ENCODE measurements at regions not wholly inside any gene's neighbourhood (a gene's known extent, or its start where the extent isn't known, plus 50 kb on each side); places are given as distances from the start of the nearest gene placed in this dataset.

DNA sequence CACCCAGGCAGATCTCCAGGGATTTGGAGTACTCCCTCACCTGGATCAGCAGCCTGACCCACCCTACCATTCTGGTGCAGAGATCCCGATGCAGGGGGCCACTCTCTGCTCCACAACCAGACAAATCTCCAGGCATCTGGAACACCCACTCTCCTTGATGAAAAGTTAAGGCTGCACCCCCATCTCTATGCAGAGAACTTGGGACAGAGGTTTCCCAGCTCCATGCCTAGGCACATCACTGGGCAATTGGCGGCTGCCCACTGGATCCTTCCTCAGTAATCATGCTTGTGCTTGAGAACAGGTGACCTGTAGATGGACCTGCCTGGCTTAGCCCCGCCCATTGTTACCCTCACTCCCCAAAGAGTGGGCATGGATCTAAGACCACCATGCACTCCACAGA, 624.9 kb downstream of the CBLN2 start:
- no peak for DNase-seq (ENCODE audit: low read depth in 4 of 4, low spot score in 2 of 4)

DNA sequence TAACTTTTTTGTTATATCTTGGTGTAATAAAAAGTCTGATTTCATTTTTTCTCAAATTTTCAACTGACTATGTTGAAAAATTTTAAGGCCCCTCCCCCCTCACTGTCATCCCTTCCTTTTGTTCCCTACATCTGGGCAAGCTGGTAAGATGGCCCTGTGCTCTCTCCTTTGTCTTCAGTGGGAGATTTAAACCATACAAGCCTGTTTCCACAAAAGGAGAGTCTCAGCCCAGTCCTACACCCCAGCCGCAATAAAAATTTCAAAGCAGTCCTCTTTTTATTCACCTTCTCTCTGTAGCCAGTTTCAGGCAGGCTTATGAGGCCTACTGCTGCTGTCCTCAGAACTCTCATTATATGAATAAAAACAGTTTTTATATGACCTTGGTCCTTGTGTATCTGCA, 630.5 kb downstream of the CBLN2 start:
- DNase-seq (ENCODE audit: low read depth in 4 of 4, low spot score in 2 of 4): no peak

DNA sequence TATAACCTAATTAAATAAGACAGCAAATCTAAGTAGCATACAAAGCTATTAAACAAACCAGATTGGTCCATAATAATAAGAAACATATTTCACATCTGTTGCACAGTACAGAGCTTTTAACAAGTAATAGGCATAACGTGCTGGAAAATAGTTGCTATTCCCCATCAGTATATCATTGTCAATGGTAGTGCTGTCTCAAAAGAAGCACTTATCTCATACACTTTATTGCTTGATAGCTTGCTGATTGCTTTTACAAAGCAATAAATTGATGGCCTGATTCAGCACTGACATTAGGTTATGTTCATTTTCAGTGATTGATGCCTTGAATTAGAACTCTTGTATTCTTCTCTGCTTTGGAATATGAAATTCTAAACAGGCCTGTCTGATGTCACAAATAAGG, 641.7 kb downstream of the CBLN2 start:
- DNase-seq (ENCODE audit: low read depth in 4 of 4, low spot score in 2 of 4): peak in 1 of 4 donors; percentile 17

DNA sequence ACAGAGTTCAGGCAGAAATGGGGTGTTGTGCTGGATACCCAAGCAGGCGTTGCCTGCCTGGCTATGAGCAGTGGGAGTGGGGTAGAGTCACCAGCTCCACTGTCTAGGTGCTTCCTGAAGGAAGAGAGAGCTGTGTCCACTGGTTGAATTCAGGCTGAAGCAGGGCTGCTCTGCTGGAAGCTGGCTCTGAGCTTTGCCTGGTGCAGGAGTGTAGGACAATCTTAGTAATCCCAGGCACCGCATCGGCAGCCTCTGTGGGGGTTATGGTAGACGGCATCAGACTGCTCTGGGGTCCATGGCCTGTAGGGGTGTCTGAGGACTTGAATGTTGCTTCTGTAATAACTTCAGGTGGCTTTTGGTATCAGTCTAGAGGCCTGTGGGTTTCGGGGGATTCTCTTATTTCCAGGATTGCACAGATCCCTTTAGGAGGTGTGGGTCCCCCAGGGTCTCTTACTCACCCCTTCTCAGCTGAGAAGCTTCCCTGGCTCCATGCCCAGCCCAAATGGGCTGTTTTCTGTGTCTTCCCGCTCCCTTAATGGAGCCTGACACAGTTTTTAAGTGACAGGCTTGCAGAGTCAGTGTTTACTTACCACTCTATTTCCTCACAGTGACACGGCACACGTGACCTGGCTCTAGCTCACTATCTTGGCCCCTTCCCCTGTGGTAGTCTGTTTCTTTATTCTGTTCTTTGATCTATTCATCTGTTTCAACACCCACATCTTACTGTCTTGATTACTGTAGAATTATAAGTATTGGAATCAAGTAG, 644.3 kb downstream of the CBLN2 start:
- DNase-seq (ENCODE audit: low read depth in 4 of 4, low spot score in 2 of 4): no peak

DNA sequence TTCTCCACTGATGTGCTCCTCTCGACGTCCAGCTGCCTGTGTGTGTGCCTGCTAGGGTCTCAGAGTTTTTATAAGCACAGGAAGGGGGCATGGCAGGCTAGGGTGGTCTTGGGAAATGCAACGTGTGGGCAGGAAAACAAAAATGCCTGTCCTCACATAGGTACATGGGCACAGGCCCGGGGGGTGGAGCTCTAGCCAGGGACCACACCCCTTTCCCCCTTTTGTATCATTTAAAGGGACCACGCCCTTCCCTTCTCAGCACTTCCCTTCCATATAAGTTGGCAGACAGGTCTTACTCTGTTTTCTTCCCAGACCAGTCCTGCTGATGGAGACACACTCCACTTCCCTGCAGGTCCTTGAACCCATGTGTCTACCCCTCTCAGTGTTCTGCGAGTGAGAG, 645.0 kb downstream of the CBLN2 start:
- DNase-seq (ENCODE audit: low read depth in 4 of 4, low spot score in 2 of 4): no peak

DNA sequence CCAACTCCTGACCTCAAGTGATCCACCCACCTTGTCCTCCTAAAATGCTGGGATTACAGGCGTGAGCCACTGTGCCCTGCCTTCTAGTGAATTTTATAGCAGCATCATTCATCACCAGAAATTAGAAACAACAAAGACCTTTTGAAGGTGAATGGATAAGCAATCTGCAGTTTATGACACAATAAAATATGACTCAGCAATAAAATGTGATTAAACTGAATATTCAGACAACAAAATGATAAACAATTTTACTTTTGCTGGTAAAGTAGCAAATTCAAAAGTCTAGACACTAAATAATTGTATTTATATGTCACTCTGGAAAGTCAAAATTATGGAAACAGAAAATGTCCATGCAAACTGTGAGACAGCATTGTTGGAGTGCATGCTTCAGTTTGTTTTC, 656.6 kb downstream of the CBLN2 start:
- no peak for DNase-seq (ENCODE audit: low read depth in 4 of 4, low spot score in 2 of 4)

DNA sequence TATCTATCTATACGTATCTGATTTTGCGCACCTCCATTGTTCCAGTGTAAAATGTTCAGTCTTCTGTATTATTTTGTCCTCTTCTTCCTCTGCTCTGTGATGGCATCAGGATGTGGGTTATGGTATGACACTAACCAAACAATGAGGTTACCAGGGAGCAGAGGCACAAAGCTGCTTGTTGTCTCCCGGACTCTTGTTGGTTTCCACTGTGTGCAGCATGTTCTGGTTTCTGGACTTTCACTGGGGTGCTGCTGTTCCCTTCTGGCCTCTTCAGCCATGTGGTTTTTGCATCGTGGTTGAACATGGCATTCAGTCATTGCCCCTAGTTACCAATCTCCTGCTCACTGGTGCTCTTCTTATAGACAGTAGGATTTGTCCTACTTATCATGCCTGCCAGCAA, 665.9 kb downstream of the CBLN2 start:
- DNase-seq (ENCODE audit: low read depth in 4 of 4, low spot score in 2 of 4): no peak

DNA sequence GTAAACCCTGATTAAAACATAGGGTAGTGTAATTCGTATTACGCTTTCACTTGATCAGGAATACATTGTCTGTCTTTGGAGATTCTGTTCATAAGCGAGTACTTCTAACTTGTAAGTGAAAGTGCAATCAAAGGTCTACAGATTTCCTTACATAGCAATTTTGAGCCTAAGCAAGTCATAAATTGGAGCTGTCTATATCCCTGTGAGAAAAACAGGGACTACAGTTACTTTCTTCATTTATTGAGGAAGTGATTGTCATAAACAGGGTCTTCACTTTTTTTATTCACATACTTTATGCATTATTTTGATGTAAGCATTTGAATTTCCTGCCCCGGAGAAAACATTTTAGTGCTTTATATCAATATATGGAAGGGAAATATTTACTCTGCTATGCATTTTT, 670.4 kb downstream of the CBLN2 start:
- no peak for DNase-seq (ENCODE audit: low read depth in 4 of 4, low spot score in 2 of 4)

DNA sequence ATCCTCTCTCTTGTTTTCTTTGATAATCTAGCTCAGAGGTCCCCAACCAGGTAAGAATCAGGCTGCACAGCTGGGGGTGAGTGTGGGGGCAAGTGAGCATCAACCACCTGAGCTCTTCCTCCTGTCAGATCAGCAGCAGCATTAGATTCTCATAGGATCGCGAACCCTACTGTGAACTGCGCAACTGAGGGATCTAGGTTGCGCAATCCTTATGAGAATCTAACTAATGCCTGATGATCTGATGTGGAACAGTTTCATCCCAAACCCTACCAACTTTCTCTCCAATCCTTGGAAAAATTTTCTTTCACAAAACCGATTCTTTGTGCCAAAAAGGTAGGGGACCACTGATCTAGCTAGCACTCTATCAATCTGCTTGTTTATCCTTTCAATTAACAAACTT, 678.3 kb downstream of the CBLN2 start:
- no peak for DNase-seq (ENCODE audit: low read depth in 4 of 4, low spot score in 2 of 4)

DNA sequence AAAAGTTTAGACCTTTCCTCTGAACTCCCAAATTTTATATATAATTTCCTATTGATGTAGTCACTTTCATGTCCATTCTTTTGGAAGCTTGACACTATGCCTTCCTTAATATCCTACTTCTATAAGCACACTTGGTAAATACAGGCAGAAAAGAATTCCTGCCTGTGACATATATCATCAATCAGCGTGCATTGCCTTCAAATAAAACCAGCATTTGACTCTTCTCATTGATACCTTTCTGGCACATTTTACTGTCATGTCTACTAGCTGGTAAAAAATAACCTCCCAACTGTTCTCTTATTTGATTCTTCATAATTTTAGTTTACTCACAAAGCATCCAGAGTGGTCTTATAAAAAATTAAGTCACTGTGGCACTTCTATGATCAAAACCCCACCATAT, 693.5 kb downstream of the CBLN2 start:
- DNase-seq (ENCODE audit: low read depth in 4 of 4, low spot score in 2 of 4): no peak

DNA sequence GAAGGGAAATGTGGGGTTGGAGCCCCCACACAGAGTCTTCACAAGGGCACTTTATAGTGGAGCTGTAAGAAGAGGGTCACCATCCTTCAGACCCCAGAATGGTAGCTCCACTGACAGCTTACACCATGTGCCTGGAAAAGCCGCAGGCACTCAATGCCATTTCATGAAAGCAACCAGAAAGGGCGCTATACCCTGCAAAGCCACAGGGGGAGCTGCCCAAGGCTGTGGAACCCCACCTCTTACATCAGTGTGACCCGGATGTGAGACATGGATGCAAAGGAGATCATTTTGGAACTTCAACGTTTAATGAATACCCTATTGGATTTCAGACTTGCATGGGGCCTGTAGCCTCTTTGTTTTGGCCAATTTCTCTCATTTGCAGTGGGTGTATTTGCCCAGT, 694.7 kb downstream of the CBLN2 start:
- no peak for DNase-seq (ENCODE audit: low read depth in 4 of 4, low spot score in 2 of 4)

DNA sequence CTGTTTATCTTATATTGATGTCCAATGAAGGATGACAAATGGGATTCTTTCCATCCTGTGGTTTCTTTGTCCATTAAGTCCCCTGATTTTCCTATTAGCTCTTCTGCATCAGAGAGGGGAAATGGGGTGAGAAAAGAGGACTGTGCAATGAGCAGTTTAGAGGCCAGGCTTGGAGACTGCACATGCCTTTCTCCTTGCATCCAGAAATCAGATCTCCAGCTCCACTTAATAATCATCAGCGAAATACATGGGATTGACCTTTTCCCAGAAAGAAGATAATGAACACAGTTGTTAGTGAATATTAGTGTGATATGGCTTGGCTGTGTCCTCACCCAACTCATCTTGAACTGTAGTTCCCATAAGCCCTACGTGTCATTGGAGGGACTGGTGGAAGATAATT, 697.4 kb downstream of the CBLN2 start:
- DNase-seq (ENCODE audit: low read depth in 4 of 4, low spot score in 2 of 4): no peak

DNA sequence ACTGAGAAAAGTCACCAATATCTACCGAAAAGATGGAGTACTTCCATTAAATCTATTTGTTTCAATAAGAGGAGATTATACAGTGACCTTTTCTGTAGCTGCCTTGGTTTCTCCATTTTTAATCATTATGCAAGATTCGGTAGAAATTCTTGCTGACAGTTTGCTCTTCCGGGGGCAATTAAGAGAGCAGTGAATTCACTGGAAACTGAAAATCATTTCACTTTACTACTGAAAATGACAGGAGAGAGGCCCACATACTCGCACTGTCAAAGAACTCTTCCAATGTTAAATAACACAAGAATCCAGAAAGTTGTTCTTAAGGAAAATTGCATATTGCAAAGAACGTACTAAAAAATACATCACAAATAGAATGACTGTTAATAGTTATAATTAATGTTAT, 699.3 kb downstream of the CBLN2 start:
- no peak for DNase-seq (ENCODE audit: low read depth in 4 of 4, low spot score in 2 of 4)

DNA sequence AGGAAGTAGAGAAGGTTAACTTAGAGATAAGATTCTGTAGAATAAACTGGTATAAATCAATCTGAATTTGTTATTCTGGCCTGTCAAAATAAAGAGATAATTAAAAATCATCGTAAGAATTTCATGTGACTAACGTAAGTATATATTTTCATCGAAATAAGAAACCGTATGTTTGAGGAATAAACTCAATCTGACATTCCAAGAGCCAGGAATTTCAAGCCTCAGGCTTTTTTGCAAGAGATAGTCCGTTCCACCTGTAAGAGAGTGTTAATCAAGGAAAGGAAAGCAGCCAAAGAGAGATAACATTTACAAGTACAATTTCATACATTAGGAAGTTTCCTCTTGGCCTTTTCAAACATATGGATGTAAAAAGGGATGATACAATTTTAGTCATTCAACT, 701.5 kb downstream of the CBLN2 start:
- no peak for DNase-seq (ENCODE audit: low read depth in 4 of 4, low spot score in 2 of 4)

DNA sequence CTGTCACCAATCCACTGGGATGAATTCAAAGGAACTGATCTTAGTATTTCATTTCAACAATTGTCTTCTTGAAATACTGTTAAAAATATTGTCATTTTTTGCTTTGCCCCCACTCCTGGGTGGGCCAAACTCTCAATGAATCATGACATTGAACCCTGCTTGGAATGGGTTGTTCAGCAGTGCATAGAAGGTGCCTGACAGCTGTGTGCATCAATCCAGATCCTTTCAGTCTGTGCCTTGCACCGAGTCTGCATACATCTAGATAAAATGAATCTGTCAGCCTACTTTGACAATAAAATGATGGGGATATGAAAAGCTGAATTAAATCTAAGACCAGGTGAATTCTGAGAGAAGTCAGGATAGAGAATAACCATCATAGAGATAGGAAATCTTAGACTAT, 706.6 kb downstream of the CBLN2 start:
- DNase-seq (ENCODE audit: low read depth in 4 of 4, low spot score in 2 of 4): no peak

DNA sequence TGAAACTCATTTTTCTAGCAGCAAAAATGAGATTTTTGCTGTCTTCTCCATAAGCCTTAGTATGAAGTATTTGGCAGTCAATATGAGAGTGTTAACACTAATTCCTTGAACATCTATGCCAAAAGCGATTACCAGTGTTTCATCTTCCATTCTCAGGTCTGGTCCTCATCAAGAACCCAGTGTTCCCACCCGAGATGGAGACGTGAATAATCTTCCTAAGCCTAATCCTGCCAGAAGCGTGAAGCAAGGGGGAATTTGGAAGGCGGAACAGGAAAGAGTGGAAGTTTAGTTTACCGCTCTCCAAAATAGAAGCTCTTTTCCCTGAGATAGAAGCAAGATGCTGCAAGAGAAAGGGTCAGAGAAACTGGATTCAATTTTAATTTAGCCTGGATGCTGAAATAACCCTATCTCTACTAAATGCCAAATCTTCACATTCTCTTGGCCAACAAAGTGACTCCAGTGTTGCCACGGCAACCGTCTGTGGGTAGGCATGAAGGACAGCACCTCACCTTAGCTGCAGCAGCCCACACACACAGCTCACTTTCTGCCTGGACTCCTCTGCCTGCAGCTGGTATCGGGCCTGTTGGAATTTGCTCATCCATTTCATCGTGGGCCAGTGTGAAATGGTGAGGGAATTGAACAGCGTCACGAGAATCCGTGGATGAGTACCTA, 711.1 kb downstream of the CBLN2 start:
- DNase-seq (ENCODE audit: low read depth in 4 of 4, low spot score in 2 of 4): no peak

DNA sequence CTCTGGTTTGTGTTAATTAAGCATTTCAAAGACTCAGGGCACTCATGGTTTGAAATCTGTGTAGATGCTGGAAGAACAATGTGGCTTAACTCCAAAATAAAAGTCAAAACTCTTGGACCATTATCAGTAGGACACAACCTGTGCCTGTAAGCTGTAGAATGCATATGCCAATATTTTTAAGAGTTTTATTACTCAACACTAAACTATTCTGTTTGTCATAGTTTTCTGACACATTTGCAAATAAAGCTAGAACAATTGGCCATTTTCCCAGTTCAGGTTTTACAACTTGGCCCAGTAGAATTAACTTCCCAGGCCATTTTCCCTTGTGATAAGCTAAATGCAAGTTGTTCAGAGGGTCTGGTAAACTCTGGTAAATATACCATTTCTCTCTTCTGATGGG, 713.1 kb downstream of the CBLN2 start:
- DNase-seq (ENCODE audit: low read depth in 4 of 4, low spot score in 2 of 4): no peak

DNA sequence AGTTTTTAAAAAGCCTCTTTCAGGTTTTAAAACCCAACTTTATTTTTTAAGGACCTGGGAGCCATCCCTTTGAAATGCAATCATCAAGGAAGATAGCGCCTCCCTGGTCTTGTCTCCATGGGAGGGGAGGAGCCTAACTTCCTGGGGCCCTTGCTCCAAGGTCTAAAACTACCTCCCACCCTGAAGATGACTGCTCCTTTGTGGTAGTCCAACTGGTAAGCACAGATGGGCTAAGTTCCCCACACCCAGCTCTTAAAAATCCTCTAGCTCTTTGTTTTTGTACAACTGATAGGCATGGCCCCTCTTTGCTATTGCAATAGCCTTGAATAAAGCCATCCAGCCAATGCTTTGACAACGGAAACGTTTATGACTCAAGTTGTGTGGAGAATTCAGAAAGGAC, 716.8 kb downstream of the CBLN2 start:
- DNase-seq (ENCODE audit: low read depth in 4 of 4, low spot score in 2 of 4): no peak

DNA sequence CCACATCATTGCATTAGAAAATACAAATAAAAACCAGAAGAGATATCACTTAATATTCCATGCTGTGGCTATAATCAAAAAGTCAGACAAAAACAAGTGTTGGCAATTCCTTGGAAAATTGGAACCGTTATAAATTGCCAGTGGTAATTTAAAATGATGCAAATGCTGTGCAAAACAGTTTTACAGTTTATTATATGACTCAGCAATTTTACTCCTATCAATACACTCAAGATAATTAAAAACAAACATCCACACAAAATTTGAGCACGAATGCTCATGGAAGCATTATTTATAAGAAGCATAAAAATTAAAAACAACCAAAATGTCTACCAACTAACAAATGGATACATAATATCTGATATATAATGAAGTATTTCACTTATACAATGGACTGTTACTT, 728.8 kb downstream of the CBLN2 start:
- no peak for DNase-seq (ENCODE audit: low read depth in 4 of 4, low spot score in 2 of 4)

DNA sequence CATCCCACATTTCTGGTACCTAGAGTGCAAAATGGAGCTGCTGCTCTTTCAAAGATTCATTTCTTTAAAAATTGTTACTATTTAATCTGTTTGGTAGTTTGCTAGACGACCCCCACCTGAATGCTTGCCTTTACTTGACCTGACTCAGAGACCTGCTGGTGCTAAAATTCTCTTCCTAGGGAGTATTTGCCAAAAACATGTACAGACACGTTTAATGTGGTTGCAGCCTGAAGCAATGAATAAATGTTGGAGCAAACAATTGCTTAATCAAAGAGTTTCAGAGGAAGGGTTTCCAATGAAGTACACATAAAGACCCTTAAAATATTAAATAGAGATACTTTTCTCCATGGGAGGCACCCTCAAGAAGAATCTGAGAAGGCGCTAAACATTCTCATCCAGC, 734.4 kb downstream of the CBLN2 start:
- no peak for DNase-seq (ENCODE audit: low read depth in 4 of 4, low spot score in 2 of 4)

DNA sequence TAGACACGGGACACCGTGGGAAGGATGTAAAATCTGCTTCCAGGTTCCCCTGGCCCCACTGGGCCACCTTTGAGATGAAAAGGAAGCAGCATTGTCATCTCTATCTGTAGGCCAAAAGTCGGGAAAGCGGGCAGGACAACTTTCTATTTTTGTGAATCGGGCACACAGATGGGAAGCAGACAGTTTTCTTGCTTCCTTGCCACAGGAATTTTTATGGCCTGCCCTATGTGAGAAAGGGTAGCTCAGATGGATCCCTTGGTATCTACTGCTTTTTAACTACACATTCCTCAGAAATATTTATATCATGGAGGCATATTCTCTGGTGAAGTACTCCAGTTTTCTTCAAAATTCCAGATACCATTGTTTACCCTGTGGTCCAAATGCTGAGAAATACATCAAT, 735.5 kb downstream of the CBLN2 start:
- no peak for DNase-seq (ENCODE audit: low read depth in 4 of 4, low spot score in 2 of 4)

DNA sequence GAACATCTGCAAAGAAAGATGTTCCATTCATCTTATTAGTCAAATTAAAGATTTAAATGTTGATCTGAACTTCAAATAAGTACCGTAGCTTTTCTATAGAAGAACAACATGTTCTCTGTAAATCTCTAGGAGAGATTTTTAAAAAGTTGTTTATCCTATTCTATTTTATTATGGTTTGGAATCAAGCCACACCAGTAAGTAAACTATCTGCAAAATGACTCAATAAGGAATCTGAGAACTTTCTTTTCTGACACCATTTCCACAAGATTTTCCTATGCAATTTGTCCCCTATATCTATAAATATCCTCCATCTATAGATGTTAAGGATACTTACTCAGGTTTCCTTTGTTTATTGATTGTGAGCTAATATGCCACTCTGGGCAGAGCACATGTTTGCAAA, 736.6 kb downstream of the CBLN2 start:
- no peak for DNase-seq (ENCODE audit: low read depth in 4 of 4, low spot score in 2 of 4)

Data from left renal cortex interstitium (tissue), 4 donors.